Naive thymus-derived CD4-positive, alpha-beta T cell (primary cell): ENCODE measurements at regions not wholly inside any gene's neighbourhood (a gene's known extent, or its start where the extent isn't known, plus 50 kb on each side); places are given as distances from the start of the nearest gene placed in this dataset.

Source experiments
- ATAC-seq: fragments of 150-1000 bp; cut with Tn5 transposase; 2 replicates; pipeline ENCODE4 v1.10.0; 2021; ENCODE audit warnings: mild to moderate bottlenecking, moderate library complexity
- CTCF ChIA-PET: fragments of 350-600 bp; sonication (Branson Sonifier 250); formaldehyde crosslinking; loops from one replicate; lab custom pipeline; 2021; ENCODE audit warnings: antibody characterized with exemption; lab: Charles Lee
- POLR2A ChIA-PET: fragments of 350-600 bp; sonication (Branson Sonifier 250); formaldehyde crosslinking; loops from one replicate; lab custom pipeline; 2021; ENCODE audit warnings: antibody characterized with exemption, inconsistent platforms; lab: Charles Lee
- DNase-seq, 9 donors: peaks; one replicate each; pipeline versions ENCODE4 v3.0.0 to v3.0.0-alpha.2; 2020 to 2022; ENCODE audit warnings: mixed read lengths in 1 of 9
- H3K27ac ChIP-seq: one replicate; pipeline ENCODE4 v1.7.0; 2013; ENCODE audit warnings: mild to moderate bottlenecking, low read depth, low read length, moderate library complexity
- H3K27me3 ChIP-seq, 2 donors: one replicate each; pipeline ENCODE4 v1.7.0; 2013; ENCODE audit warnings: low read length in 2 of 2, mild to moderate bottlenecking in 2 of 2, moderate library complexity in 2 of 2; ENCODE audit not compliant: control insufficient read depth in 2 of 2, insufficient read depth in 2 of 2
- H3K36me3 ChIP-seq, 3 experiments: 1 replicate in 2 of 3; 2 replicates in 1 of 3; pipeline ENCODE4 v1.7.0; 2013; ENCODE audit warnings: low read length in 3 of 3, mild to moderate bottlenecking in 3 of 3, moderate library complexity in 1 of 3; ENCODE audit not compliant: insufficient read depth in 3 of 3, control insufficient read depth in 2 of 3
- H3K4me1 ChIP-seq, 2 donors: one replicate each; pipeline ENCODE4 v1.7.0; 2013; ENCODE audit warnings: low read length in 2 of 2, mild to moderate bottlenecking in 2 of 2, moderate library complexity in 1 of 2; ENCODE audit not compliant: control insufficient read depth in 2 of 2, insufficient read depth in 2 of 2
- H3K4me3 ChIP-seq: 2 replicates; pipeline ENCODE4 v1.7.0; 2013; ENCODE audit warnings: mild to moderate bottlenecking, low read length
- H3K9me3 ChIP-seq, 3 experiments: 1 replicate in 2 of 3; 2 replicates in 1 of 3; pipeline ENCODE4 v1.7.0; 2013; ENCODE audit warnings: low read length in 3 of 3; ENCODE audit not compliant: control insufficient read depth in 2 of 3
- H3K27ac Mint-ChIP-seq, 9 donors: one replicate each; pipeline ENCODE4 v1.8.0; 2020 to 2022; ENCODE audit warnings: mixed read lengths in 9 of 9, mild to moderate bottlenecking in 8 of 9, moderate library complexity in 5 of 9, inconsistent platforms in 2 of 9
- H3K27me3 Mint-ChIP-seq, 5 donors: one replicate each; pipeline ENCODE4 v1.8.0; 2021 to 2022; ENCODE audit warnings: mixed read lengths in 5 of 5, mild to moderate bottlenecking in 1 of 5
- H3K36me3 Mint-ChIP-seq, 5 donors: one replicate each; pipeline ENCODE4 v1.8.0; 2020 to 2022; ENCODE audit warnings: mixed read lengths in 5 of 5, mild to moderate bottlenecking in 3 of 5, inconsistent platforms in 1 of 5
- H3K4me1 Mint-ChIP-seq, 7 donors: one replicate each; pipeline ENCODE4 v1.8.0; 2020 to 2022; ENCODE audit warnings: mixed read lengths in 7 of 7, mild to moderate bottlenecking in 3 of 7, inconsistent platforms in 1 of 7
- H3K4me3 Mint-ChIP-seq, 10 donors: one replicate each; pipeline ENCODE4 v1.8.0; 2020 to 2022; ENCODE audit warnings: mild to moderate bottlenecking in 10 of 10, mixed read lengths in 10 of 10, moderate library complexity in 6 of 10, inconsistent platforms in 2 of 10
- H3K9me3 Mint-ChIP-seq, 11 donors: one replicate each; pipeline ENCODE4 v1.8.0; 2020 to 2022; ENCODE audit warnings: mixed read lengths in 11 of 11, mild to moderate bottlenecking in 4 of 11, inconsistent platforms in 1 of 11, moderate library complexity in 1 of 11
- intact Hi-C, 2 donors: fragments of 100-400 bp; cut with micrococcal nuclease; formaldehyde crosslinking; loops; one replicate each; pipeline ENCODE4 v1.15.1; 2023

- Histone ChIP-seq H3K27ac (no peak overlapping the region), H3K4me1 (no peaks in the 10 kb centered on the region), H3K27me3 (no peaks in the 10 kb centered on the region), H3K36me3 (no peaks in the 10 kb centered on the region), H3K9me3 (no peaks in the 10 kb centered on the region), H3K4me3 (no peak overlapping the region)
- H3K4me1 Mint-ChIP-seq, result peaks cover 0 to 28% (median 0%) of the 10 kb centered on the region in 7 donors
- CTCF ChIA-PET, result no interaction called here
- POLR2A ChIA-PET, result no interaction called here
- no peaks in the 10 kb centered on the region for H3K9me3 Mint-ChIP-seq
- no peak for ATAC-seq
- H3K27ac Mint-ChIP-seq, result no peak overlapping the region
- intact Hi-C loops, result no loop called here
- H3K36me3 Mint-ChIP-seq, result no peaks in the 10 kb centered on the region
- DNase-seq, result no peak
- no peak overlapping the region for H3K4me3 Mint-ChIP-seq
- H3K27me3 Mint-ChIP-seq, result peaks cover 0 to 28% (median 5%) of the 10 kb centered on the region in 5 donors
Observed at GRCh38 chr3:124607163-124607562, 123.1 kb upstream of the UMPS start.

- no peaks in the 10 kb centered on the region for H3K27me3 ChIP-seq
- Mint-ChIP-seq H3K27ac (no peak overlapping the region), H3K9me3 (no peaks in the 10 kb centered on the region), H3K36me3 (no peaks in the 10 kb centered on the region), H3K4me1 (peaks cover 0 to 23% (median 0%) of the 10 kb centered on the region in 7 donors), H3K27me3 (peaks cover 0 to 22% (median 0%) of the 10 kb centered on the region in 5 donors), H3K4me3 (no peak overlapping the region)
- no peaks in the 10 kb centered on the region for H3K9me3 ChIP-seq
- DNase-seq (no peak), ATAC-seq (no peak)
- H3K27ac ChIP-seq, result no peak overlapping the region
- H3K36me3 ChIP-seq, result no peaks in the 10 kb centered on the region
- ChIA-PET POLR2A (no interaction called here), CTCF (no interaction called here)
- H3K4me1 ChIP-seq, result no peaks in the 10 kb centered on the region
- intact Hi-C loops, result no loop called here
- no peak overlapping the region for H3K4me3 ChIP-seq
Observed at GRCh38 chr3:124609402-124609801, 120.8 kb upstream of the UMPS start.

- no peak overlapping the region for H3K27ac Mint-ChIP-seq
- Histone ChIP-seq H3K4me1 (no peaks in the 10 kb centered on the region), H3K9me3 (no peaks in the 10 kb centered on the region), H3K27ac (no peak overlapping the region), H3K27me3 (no peaks in the 10 kb centered on the region), H3K36me3 (no peaks in the 10 kb centered on the region), H3K4me3 (no peak overlapping the region)
- peaks cover 0 to 24% (median under 1%) of the 10 kb centered on the region in 7 donors for H3K4me1 Mint-ChIP-seq
- POLR2A ChIA-PET, result no interaction called here
- no peaks in the 10 kb centered on the region for H3K9me3 Mint-ChIP-seq
- DNase-seq (no peak), ATAC-seq (no peak)
- no peak overlapping the region for H3K4me3 Mint-ChIP-seq
- H3K27me3 Mint-ChIP-seq, result peaks cover 0 to 26% (median 0%) of the 10 kb centered on the region in 5 donors
- CTCF ChIA-PET, result no interaction called here
- no peaks in the 10 kb centered on the region for H3K36me3 Mint-ChIP-seq
- intact Hi-C loops, result no loop called here
Observed at GRCh38 chr3:124610130-124610529, 120.1 kb upstream of the UMPS start.

- H3K4me3 ChIP-seq, result no peak overlapping the region
- Mint-ChIP-seq H3K36me3 (no peaks in the 10 kb centered on the region), H3K27ac (no peak overlapping the region), H3K4me1 (peaks cover 0 to 24% (median 2%) of the 10 kb centered on the region in 7 donors), H3K9me3 (no peaks in the 10 kb centered on the region), H3K27me3 (peaks cover 0 to 25% (median 0%) of the 10 kb centered on the region in 5 donors), H3K4me3 (no peak overlapping the region)
- no peaks in the 10 kb centered on the region for H3K27me3 ChIP-seq
- no peak for ATAC-seq
- H3K4me1 ChIP-seq, result no peaks in the 10 kb centered on the region
- no peak overlapping the region for H3K27ac ChIP-seq
- DNase-seq, result no peak
- intact Hi-C loops, result no loop called here
- ChIA-PET CTCF (no interaction called here), POLR2A (no interaction called here)
- H3K9me3 ChIP-seq, result no peaks in the 10 kb centered on the region
- no peaks in the 10 kb centered on the region for H3K36me3 ChIP-seq
Observed at GRCh38 chr3:124611520-124611919, 118.7 kb upstream of the UMPS start.

GRCh38 chr3:124615896-124616543 lies 114.2 kb upstream of the UMPS start:
- ATAC-seq (no peak), DNase-seq (no peak)
- CTCF ChIA-PET, result no interaction called here
- Histone ChIP-seq H3K27ac (no peak overlapping the region), H3K9me3 (no peaks in the 10 kb centered on the region), H3K36me3 (no peaks in the 10 kb centered on the region), H3K4me3 (no peak overlapping the region), H3K4me1 (peaks cover 0 to 5% of the 10 kb centered on the region in 2 donors), H3K27me3 (no peaks in the 10 kb centered on the region)
- Mint-ChIP-seq H3K4me3 (no peak overlapping the region), H3K36me3 (peaks cover 0 to 2% (median 0%) of the 10 kb centered on the region in 5 donors), H3K27me3 (peaks cover 0 to 17% (median 0%) of the 10 kb centered on the region in 5 donors), H3K9me3 (no peaks in the 10 kb centered on the region), H3K4me1 (peaks cover 8 to 28% (median 16%) of the 10 kb centered on the region in 7 donors), H3K27ac (peak overlapping the region in 1 of 9 donors; percentile 38)
- POLR2A ChIA-PET, result no interaction called here
- intact Hi-C loops, result loop anchor here in 1 of 2 donors (1.0 kb wide), 1 partner anchor 36 kb away; no protein-coding TSS in a partner anchor

- H3K4me1 ChIP-seq, result peaks cover 0 to 11% of the 10 kb centered on the region in 2 donors
- Mint-ChIP-seq H3K9me3 (no peaks in the 10 kb centered on the region), H3K27me3 (peaks cover 0 to 16% (median 0%) of the 10 kb centered on the region in 5 donors), H3K36me3 (peaks cover 0 to 2% (median 0%) of the 10 kb centered on the region in 5 donors), H3K4me1 (peaks cover 11 to 32% (median 20%) of the 10 kb centered on the region in 7 donors), H3K4me3 (no peak overlapping the region), H3K27ac (no peak overlapping the region)
- no peak overlapping the region for H3K27ac ChIP-seq
- no peaks in the 10 kb centered on the region for H3K9me3 ChIP-seq
- ChIA-PET CTCF (no interaction called here), POLR2A (no interaction called here)
- H3K27me3 ChIP-seq, result no peaks in the 10 kb centered on the region
- ATAC-seq, result no peak
- H3K4me3 ChIP-seq, result no peak overlapping the region
- H3K36me3 ChIP-seq, result no peaks in the 10 kb centered on the region
- intact Hi-C loops, result no loop called here
- no peak for DNase-seq
Observed at GRCh38 chr3:124617177-124617576, 113.1 kb upstream of the UMPS start.
